ENCODE measurements at regions not wholly inside any gene's neighbourhood (a gene's known extent, or its start where the extent isn't known, plus 50 kb on each side); places are given as distances from the start of the nearest gene placed in this dataset.

- Histone ChIP-seq H3K36me3 (replicated peaks) (no peaks in the 10 kb centered on the region), H3K4me3 (ENCODE audit: low read depth, low read length) (no peak overlapping the region), H3K27ac (no peak overlapping the region), H3K27me3 (replicated peaks) (no peaks in the 10 kb centered on the region)
- in situ Hi-C loops (cut with HindIII; ENCODE audit: low pct_ligation_motif_present, low sequenced_read_pairs) = no loop called here
- DNase-seq = no peak
- TF ChIP-seq, protein P1, sequence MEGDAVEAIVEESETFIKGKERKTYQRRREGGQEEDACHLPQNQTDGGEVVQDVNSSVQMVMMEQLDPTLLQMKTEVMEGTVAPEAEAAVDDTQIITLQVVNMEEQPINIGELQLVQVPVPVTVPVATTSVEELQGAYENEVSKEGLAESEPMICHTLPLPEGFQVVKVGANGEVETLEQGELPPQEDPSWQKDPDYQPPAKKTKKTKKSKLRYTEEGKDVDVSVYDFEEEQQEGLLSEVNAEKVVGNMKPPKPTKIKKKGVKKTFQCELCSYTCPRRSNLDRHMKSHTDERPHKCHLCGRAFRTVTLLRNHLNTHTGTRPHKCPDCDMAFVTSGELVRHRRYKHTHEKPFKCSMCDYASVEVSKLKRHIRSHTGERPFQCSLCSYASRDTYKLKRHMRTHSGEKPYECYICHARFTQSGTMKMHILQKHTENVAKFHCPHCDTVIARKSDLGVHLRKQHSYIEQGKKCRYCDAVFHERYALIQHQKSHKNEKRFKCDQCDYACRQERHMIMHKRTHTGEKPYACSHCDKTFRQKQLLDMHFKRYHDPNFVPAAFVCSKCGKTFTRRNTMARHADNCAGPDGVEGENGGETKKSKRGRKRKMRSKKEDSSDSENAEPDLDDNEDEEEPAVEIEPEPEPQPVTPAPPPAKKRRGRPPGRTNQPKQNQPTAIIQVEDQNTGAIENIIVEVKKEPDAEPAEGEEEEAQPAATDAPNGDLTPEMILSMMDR (IDR thresholded peaks at IDR 0.05; ENCODE audit: low read depth, low read length, missing control alignments) = no peak
These were observed 89.7 kb upstream of the COL8A1 start for GRCh38 chr3:99548674-99549073.

DNA sequence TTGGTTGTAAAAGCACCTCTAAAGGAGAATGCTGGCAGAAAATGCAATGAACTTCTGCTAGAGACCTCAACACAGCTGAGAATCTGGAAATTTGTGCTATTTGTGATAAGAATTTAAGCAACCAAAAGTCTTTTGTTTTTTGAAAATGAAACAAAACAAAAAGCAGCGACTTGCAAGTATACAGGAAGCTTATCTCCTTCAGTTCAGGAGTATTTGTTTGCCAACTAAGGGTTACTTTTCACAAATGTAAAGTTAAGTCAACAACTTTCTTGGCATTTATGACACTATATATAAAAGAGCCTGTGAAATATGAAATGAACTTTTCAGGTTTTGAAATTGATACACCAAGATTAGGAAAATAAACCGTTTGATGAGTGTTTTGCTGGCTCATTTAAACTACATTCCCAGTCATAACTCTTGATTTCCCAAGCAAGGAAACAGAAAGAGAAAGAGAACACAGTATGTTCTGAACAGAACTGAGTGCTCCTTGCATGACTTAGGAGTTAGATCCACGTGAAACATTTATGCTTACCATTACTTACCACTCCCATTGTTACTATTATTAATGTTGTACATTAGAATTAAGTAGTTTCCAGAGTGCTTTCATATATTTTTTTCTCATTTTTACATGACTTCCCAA lies 92.3 kb upstream of the COL8A1 start:
- TF ChIP-seq, protein P1 (IDR thresholded peaks at IDR 0.05; ENCODE audit: low read depth, low read length, missing control alignments) = no peak
- H3K4me3 ChIP-seq (ENCODE audit: low read depth, low read length) = no peak overlapping the region
- in situ Hi-C loops (cut with HindIII; ENCODE audit: low pct_ligation_motif_present, low sequenced_read_pairs) = no loop called here
- no peaks in the 10 kb centered on the region for H3K27me3 ChIP-seq (replicated peaks)
- no peak for DNase-seq
- H3K36me3 ChIP-seq (replicated peaks) = no peaks in the 10 kb centered on the region
- peak overlapping the region; percentile 0 for H3K27ac ChIP-seq

GRCh38 chr3:99544786-99545281 lies 93.6 kb upstream of the COL8A1 start:
- Histone ChIP-seq H3K27me3 (replicated peaks) (no peaks in the 10 kb centered on the region), H3K36me3 (replicated peaks) (no peaks in the 10 kb centered on the region), H3K4me3 (ENCODE audit: low read depth, low read length) (no peak overlapping the region), H3K27ac (no peak overlapping the region)
- TF ChIP-seq, protein P1 (IDR thresholded peaks at IDR 0.05; ENCODE audit: low read depth, low read length, missing control alignments) = no peak
- in situ Hi-C loops (cut with HindIII; ENCODE audit: low pct_ligation_motif_present, low sequenced_read_pairs) = no loop called here
- DNase-seq = peak; percentile 60

- in situ Hi-C loops (cut with HindIII; ENCODE audit: low pct_ligation_motif_present, low sequenced_read_pairs) = no loop called here
- no peak for DNase-seq
- H3K27ac ChIP-seq = no peak overlapping the region
- H3K36me3 ChIP-seq (replicated peaks) = no peaks in the 10 kb centered on the region
- H3K27me3 ChIP-seq (replicated peaks) = no peaks in the 10 kb centered on the region
- TF ChIP-seq, protein P1 (IDR thresholded peaks at IDR 0.05; ENCODE audit: low read depth, low read length, missing control alignments) = no peak
- H3K4me3 ChIP-seq (ENCODE audit: low read depth, low read length) = no peak overlapping the region
These were observed 94.6 kb upstream of the COL8A1 start for GRCh38 chr3:99543796-99544195.

DNA sequence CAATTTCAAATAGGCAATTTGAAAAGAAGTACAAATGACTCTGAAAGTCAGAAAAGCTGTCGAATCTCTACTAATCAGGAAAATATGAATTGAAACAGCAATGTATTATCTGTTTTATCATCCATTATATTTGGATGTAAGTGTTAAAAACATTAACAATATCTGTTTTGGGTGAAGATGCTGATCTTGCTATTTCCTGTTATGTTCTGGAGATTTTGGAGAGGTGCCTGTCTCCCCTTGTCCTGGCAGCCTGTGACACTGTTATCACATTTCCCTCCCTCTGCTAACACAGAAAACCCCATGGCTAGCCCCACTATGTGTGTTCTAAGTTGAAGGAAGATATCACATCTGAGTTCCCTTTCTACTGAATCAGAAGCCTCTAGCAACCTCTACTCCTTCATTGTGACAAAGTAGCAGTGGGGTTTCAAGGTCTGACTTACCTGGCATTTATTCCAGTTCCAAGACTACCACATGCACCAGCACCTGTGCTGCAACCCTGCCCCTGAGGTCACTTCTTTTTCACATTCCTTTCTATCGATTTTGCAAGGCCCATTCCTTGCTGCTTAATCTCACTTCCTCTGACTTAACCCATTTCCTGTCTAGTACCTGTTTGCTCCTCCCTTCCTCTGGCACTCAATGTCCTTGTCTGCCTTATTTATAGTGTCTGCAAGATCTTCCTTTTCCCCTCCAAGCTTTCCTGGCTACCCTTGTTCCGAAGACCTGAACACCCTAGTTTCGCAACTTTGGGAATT lies 95.5 kb upstream of the COL8A1 start:
- no peak overlapping the region for H3K27ac ChIP-seq
- in situ Hi-C loops (cut with HindIII; ENCODE audit: low pct_ligation_motif_present, low sequenced_read_pairs) = no loop called here
- H3K27me3 ChIP-seq (replicated peaks) = no peaks in the 10 kb centered on the region
- H3K4me3 ChIP-seq (ENCODE audit: low read depth, low read length) = no peak overlapping the region
- no peak for DNase-seq
- TF ChIP-seq, protein P1 (IDR thresholded peaks at IDR 0.05; ENCODE audit: low read depth, low read length, missing control alignments) = no peak
- no peaks in the 10 kb centered on the region for H3K36me3 ChIP-seq (replicated peaks)
